Tibial nerve (tissue), 4 donors: ENCODE measurements at regions not wholly inside any gene's neighbourhood (a gene's known extent, or its start where the extent isn't known, plus 50 kb on each side); places are given as distances from the start of the nearest gene placed in this dataset.
"Not testable (repeated sequence)": the region's sequence is repeated elsewhere in the genome, so short reads cannot be mapped to it uniquely, and the experiment has no call there.

Source experiments
- DNase-seq, 2 donors: peaks; one replicate each; pipeline ENCODE4 v3.0.0-alpha.2; 2019; ENCODE audit warnings: low spot score in 2 of 2
- H3K27ac ChIP-seq, 4 donors: fragments of 200-600 bp; sonication (generic) in 3 of 4; one replicate each; pipeline ENCODE4 v1.5.1; 2017 to 2019; ENCODE audit warnings: mild to moderate bottlenecking in 1 of 4
- H3K27me3 ChIP-seq, 2 donors: fragments of 200-600 bp; sonication (generic) in 1 of 2; one replicate each; pipeline versions ENCODE4 v1.5.1 to v1.6.0; 2017 to 2019
- H3K36me3 ChIP-seq, 3 donors: fragments of 200-600 bp; sonication (generic); one replicate each; pipeline ENCODE4 v1.5.1; 2018 to 2019
- H3K4me1 ChIP-seq, 4 donors: fragments of 200-600 bp; sonication (generic) in 3 of 4; one replicate each; pipeline ENCODE4 v1.5.1; 2017 to 2019
- H3K4me3 ChIP-seq, 4 donors: fragments of 200-600 bp; sonication (generic) in 3 of 4; one replicate each; pipeline ENCODE4 v1.5.1; 2017 to 2019; ENCODE audit warnings: mild to moderate bottlenecking in 1 of 4, moderate library complexity in 1 of 4
- H3K9me3 ChIP-seq, 4 donors: fragments of 200-600 bp; sonication (generic) in 3 of 4; one replicate each; pipeline ENCODE4 v1.5.1; 2017 to 2019
- EP300 ChIP-seq, 2 donors: sonication (generic); formaldehyde crosslinking; IDR thresholded peaks; one replicate each; pipeline ENCODE4 v1.6.1; 2017; ENCODE audit warnings: antibody characterized with exemption in 2 of 2, mild to moderate bottlenecking in 1 of 2
- POLR2A ChIP-seq, 2 donors: fragments of 450-650 bp; IDR thresholded peaks; one replicate each; pipeline ENCODE4 v1.6.1; 2017; ENCODE audit warnings: antibody characterized with exemption in 2 of 2, mild to moderate bottlenecking in 2 of 2, moderate library complexity in 2 of 2
- WGBS, 2 donors: methylation state at CpG; one replicate each; pipeline ENCODE4 v1.1.5; 2018; 5-methylcytosine and 5-hydroxymethylcytosine counted together
- TF ChIP-seq, protein P1 (sequence below), 5 experiments: fragments of 200-600 bp in 3 of 5; fragments of 450-650 bp in 2 of 5; sonication (generic) in 3 of 5; IDR thresholded peaks; one replicate each; pipeline ENCODE4 v1.5.1; 2016 to 2019; ENCODE audit warnings: antibody characterized with exemption in 5 of 5, mild to moderate bottlenecking in 3 of 5, moderate library complexity in 2 of 5

- H3K9me3 ChIP-seq, DNase-seq, H3K4me1 ChIP-seq, H3K4me3 ChIP-seq, H3K27me3 ChIP-seq, H3K36me3 ChIP-seq, H3K27ac ChIP-seq: not testable (repeated sequence)
- 95 to 96% methylated on average over 17 of the region's 17 CpGs for WGBS, 2 donors
These were observed 79.5 kb upstream of the ABCD2 start for GRCh38 chr12:39699079-39699478.

GRCh38 chr12:39697108-39697507, 77.5 kb upstream of the ABCD2 start:
- H3K4me3 ChIP-seq, result no peak overlapping the region
- H3K27ac ChIP-seq, result no peak overlapping the region
- no peaks in the 10 kb centered on the region for H3K27me3 ChIP-seq
- no peaks in the 10 kb centered on the region for H3K4me1 ChIP-seq
- 79 to 90% methylated on average over 4 of the region's 4 CpGs for whole genome bisulfite sequencing, 2 donors
- no peak for DNase-seq
- H3K36me3 ChIP-seq, result no peaks in the 10 kb centered on the region
- H3K9me3 ChIP-seq, result peaks cover 0 to 6% (median 0%) of the 10 kb centered on the region in 4 donors
- TF ChIP-seq, protein P1, sequence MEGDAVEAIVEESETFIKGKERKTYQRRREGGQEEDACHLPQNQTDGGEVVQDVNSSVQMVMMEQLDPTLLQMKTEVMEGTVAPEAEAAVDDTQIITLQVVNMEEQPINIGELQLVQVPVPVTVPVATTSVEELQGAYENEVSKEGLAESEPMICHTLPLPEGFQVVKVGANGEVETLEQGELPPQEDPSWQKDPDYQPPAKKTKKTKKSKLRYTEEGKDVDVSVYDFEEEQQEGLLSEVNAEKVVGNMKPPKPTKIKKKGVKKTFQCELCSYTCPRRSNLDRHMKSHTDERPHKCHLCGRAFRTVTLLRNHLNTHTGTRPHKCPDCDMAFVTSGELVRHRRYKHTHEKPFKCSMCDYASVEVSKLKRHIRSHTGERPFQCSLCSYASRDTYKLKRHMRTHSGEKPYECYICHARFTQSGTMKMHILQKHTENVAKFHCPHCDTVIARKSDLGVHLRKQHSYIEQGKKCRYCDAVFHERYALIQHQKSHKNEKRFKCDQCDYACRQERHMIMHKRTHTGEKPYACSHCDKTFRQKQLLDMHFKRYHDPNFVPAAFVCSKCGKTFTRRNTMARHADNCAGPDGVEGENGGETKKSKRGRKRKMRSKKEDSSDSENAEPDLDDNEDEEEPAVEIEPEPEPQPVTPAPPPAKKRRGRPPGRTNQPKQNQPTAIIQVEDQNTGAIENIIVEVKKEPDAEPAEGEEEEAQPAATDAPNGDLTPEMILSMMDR (IDR thresholded peaks at IDR 0.05), result no peak
- TF ChIP-seq EP300 (IDR thresholded peaks at IDR 0.05) (no peak), POLR2A (IDR thresholded peaks at IDR 0.05) (no peak)

DNA sequence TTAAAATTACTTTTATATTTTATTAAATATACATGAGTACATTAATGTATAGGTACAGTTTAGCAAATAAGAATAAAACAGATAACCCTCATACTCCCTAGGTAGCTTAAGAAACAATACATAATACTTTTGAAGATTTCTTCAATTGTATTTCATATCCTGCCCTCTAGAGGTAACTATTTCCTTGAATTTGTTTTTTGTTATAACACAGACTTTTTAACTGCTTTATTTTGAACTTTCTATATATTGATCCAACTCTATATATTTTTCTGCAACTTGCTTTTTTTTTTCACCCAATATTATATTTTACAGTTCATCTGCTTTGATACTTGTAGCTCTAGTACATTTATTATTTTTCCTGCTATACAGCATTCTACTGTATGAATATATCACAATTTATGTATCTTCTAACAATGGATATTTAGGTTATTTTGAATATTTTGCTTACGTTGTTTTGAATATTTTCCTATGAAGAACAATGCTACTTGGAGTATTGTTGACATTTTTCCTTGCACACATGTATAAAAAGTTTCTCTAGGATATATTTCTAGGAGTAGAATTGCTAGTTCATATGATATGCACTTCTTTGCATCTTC, 72.8 kb upstream of the ABCD2 start:
- no peak for DNase-seq

DNA sequence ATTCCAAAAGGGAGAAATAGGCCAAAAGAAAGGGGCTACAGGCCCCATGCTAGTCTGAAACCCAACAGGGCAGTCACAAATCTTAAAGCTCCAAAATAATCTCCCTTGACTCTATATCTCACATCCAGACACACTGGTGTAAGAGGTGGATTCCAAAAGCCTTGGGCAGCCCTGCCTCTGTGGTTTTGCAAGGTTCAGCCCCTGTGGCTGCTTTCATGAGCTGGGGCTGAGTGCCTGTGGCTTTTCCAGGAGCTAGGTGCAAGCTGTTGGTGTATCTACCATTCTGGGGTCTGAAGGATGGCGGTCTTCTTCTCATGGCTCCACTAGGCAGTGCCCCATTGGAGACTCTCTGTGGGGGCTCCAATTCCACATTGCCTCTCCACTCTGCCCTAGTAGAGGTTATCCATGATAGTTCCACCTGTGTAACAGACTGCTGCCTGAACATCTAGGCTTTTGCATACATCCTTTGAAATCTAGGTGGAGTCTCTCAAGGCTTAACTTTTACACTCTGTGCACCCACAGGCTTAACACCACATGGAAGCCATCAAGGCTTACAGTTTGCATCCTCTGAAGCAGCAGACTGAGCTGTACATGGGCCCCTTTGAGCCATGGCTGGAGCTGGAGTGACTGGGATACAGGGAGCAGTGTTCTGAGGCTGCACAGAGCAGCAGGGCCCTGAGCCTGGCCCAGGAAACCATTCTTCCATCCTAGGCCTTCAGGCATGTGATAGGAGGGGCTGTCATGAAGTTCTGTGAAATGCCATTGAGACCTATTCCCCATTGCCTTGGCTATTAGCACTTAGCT, 66.5 kb upstream of the ABCD2 start:
- Histone ChIP-seq H3K27ac (no peak overlapping the region), H3K4me3 (no peak overlapping the region), H3K4me1 (no peaks in the 10 kb centered on the region), H3K27me3 (no peaks in the 10 kb centered on the region), H3K9me3 (no peaks in the 10 kb centered on the region), H3K36me3 (no peaks in the 10 kb centered on the region)
- no peak for DNase-seq
- 90 to 100% methylated on average over 1 of the region's 1 CpG for WGBS, 2 donors
- no peak for TF ChIP-seq POLR2A (IDR thresholded peaks at IDR 0.05)
- TF ChIP-seq, protein P1 (IDR thresholded peaks at IDR 0.05), result no peak
- TF ChIP-seq EP300 (IDR thresholded peaks at IDR 0.05), result no peak

More for the DNA sequence above, 72.8 kb upstream of the ABCD2 start:
- H3K4me3 ChIP-seq, result no peak overlapping the region
- no peaks in the 10 kb centered on the region for H3K27me3 ChIP-seq
- no peak for TF ChIP-seq POLR2A (IDR thresholded peaks at IDR 0.05)
- TF ChIP-seq, protein P1 (IDR thresholded peaks at IDR 0.05), result peak in 4 of 5 experiments; percentile 26 to 41 (median 34)
- H3K4me1 ChIP-seq, result no peaks in the 10 kb centered on the region
- no peak overlapping the region for H3K27ac ChIP-seq
- H3K9me3 ChIP-seq, result no peaks in the 10 kb centered on the region
- WGBS, 2 donors, result 68 to 79% methylated on average over 1 of the region's 1 CpG
- H3K36me3 ChIP-seq, result no peaks in the 10 kb centered on the region

DNA sequence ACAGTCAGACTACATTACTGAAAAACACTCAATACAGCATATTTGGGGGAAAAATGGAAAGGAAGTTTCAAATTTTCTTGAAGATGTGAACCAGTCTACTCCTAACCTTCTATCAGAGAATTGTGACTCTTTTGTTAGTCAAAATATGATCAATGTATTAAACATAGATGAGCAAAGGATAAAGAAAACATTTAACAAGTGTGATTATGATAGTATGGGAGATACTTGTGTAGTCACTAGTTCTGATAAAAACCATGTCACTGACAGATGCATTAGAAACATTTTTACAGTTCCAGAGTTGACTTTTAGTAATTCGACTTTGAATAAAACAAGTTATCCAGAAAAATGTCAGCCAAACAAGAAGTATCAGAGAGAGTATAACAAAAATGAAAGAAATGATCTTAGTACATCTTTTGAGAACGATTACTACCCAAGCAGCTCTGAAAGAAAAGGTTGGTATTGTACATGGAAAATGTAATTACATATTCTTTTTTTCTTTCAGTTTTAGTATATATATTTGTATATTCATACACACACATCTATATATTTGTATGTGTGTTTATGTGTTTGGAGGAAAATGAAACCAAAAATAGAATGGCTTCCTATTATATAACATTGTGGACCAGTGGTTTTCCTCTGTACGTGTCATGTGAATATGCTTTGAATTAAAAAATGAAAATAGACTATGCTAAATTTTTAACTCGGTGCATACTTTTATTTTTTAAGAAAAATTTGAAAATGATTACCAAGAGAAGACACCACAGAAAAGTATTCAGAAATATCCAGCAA, 63.3 kb upstream of the ABCD2 start:
- H3K4me3 ChIP-seq, result no peak overlapping the region

More for the DNA sequence above, 63.3 kb upstream of the ABCD2 start:
- Histone ChIP-seq H3K4me1 (no peaks in the 10 kb centered on the region), H3K36me3 (no peaks in the 10 kb centered on the region), H3K27me3 (no peaks in the 10 kb centered on the region), H3K9me3 (peaks cover 0 to 8% (median 0%) of the 10 kb centered on the region in 4 donors), H3K27ac (no peak overlapping the region)
- 57 to 59% methylated on average over 4 of the region's 4 CpGs for WGBS, 2 donors
- TF ChIP-seq, protein P1 (IDR thresholded peaks at IDR 0.05), result no peak
- no peak for DNase-seq
